ENCODE measurements at regions not wholly inside any gene's neighbourhood (a gene's known extent, or its start where the extent isn't known, plus 50 kb on each side); places are given as distances from the start of the nearest gene placed in this dataset.

GRCh38 chr3:162865466-162865865, 1368.9 kb downstream of the OTOL1 start:
- Histone ChIP-seq H3K27me3 (replicated peaks in 1 of 2; ENCODE audit: control insufficient read depth in 2 of 2, insufficient read depth in 2 of 2, low read length in 1 of 2) (no peaks in the 10 kb centered on the region), H3K9me3 (replicated peaks; ENCODE audit: control insufficient read depth, insufficient read depth, low read length) (no peaks in the 10 kb centered on the region), H3K4me1 (ENCODE audit: control insufficient read depth, insufficient read depth, low read length) (no peaks in the 10 kb centered on the region), H3K79me2 (ENCODE audit: control insufficient read depth, insufficient read depth, low read length) (no peaks in the 10 kb centered on the region), H3K4me2 (ENCODE audit: control insufficient read depth, insufficient read depth) (no peak overlapping the region), H3K9ac (ENCODE audit: control insufficient read depth, insufficient read depth, low read length) (no peak overlapping the region), H3K36me3 (ENCODE audit: control insufficient read depth in 2 of 2, insufficient read depth in 2 of 2, low read length in 1 of 2) (no peaks in the 10 kb centered on the region), H4K20me1 (ENCODE audit: control insufficient read depth, insufficient read depth) (no peaks in the 10 kb centered on the region), H2AFZ (ENCODE audit: control insufficient read depth, low read depth, low read length) (no peak overlapping the region), H3K27ac (ENCODE audit: control insufficient read depth, insufficient read depth) (no peak overlapping the region), H3K4me3 (no peak overlapping the region)
- ChIA-PET POLR2A (no interaction called here), RAD21 (ENCODE audit: unreplicated experiment) (no interaction called here), SMC1A (ENCODE audit: uncharacterized antibody, unreplicated experiment) (no interaction called here), CTCF (no interaction called here)
- ATAC-seq (peak; percentile 69), FAIRE-seq (no peak), DNase-seq (ENCODE audit: low read depth, low spot score) (no peak)
- TF ChIP-seq MYC (IDR thresholded peaks at IDR 0.05; ENCODE audit: insufficient read depth, insufficient read length, insufficient replicate concordance, low read length, severe bottlenecking) (no peak), SREBF2 (IDR thresholded peaks at IDR 0.05; ENCODE audit: low read length) (no peak), SKIL (IDR thresholded peaks at IDR 0.05; ENCODE audit: low read depth, poor library complexity, severe bottlenecking) (no peak), ZNF24 (IDR thresholded peaks at IDR 0.05) (no peak)
- BruUV-seq (replicated peaks), result no TSS peak
- 0% methylated on average over 1 of the region's 1 CpG for WGBS (ENCODE audit: insufficient coverage, insufficient replicate concordance, low lambda C conversion rate, missing lambda C conversion rate)
- in situ Hi-C loops (cut with MboI) (no loop called here), intact Hi-C loops (cut with micrococcal nuclease; ENCODE audit: unreplicated experiment) (no loop called here)

- Histone ChIP-seq H4K20me1 (ENCODE audit: control insufficient read depth, insufficient read depth) (no peaks in the 10 kb centered on the region), H3K4me2 (ENCODE audit: control insufficient read depth, insufficient read depth) (no peak overlapping the region), H3K36me3 (ENCODE audit: control insufficient read depth in 2 of 2, insufficient read depth in 2 of 2, low read length in 1 of 2) (no peaks in the 10 kb centered on the region), H3K79me2 (ENCODE audit: control insufficient read depth, insufficient read depth, low read length) (no peaks in the 10 kb centered on the region), H3K27ac (ENCODE audit: control insufficient read depth, insufficient read depth) (no peak overlapping the region), H3K27me3 (replicated peaks in 1 of 2; ENCODE audit: control insufficient read depth in 2 of 2, insufficient read depth in 2 of 2, low read length in 1 of 2) (no peaks in the 10 kb centered on the region), H3K4me1 (ENCODE audit: control insufficient read depth, insufficient read depth, low read length) (no peaks in the 10 kb centered on the region), H3K9me3 (replicated peaks; ENCODE audit: control insufficient read depth, insufficient read depth, low read length) (no peaks in the 10 kb centered on the region), H3K9ac (ENCODE audit: control insufficient read depth, insufficient read depth, low read length) (no peak overlapping the region), H2AFZ (ENCODE audit: control insufficient read depth, low read depth, low read length) (no peak overlapping the region), H3K4me3 (no peak overlapping the region)
- ChIA-PET POLR2A (no interaction called here), RAD21 (ENCODE audit: unreplicated experiment) (no interaction called here), CTCF (no interaction called here), SMC1A (ENCODE audit: uncharacterized antibody, unreplicated experiment) (no interaction called here)
- FAIRE-seq (no peak), DNase-seq (ENCODE audit: low read depth, low spot score) (no peak), ATAC-seq (no peak)
- no TSS peak for BruUV-seq (replicated peaks)
- intact Hi-C loops (cut with micrococcal nuclease; ENCODE audit: unreplicated experiment), result no loop called here
- in situ Hi-C loops (cut with MboI), result no loop called here
- TF ChIP-seq EP300 (IDR thresholded peaks at IDR 0.05; ENCODE audit: borderline replicate concordance in 1 of 2, control insufficient read depth in 1 of 2, low read depth in 2 of 2, low read length in 2 of 2) (no peak), BACH1 (IDR thresholded peaks at IDR 0.05; ENCODE audit: borderline replicate concordance) (no peak), MYC (IDR thresholded peaks at IDR 0.05; ENCODE audit: insufficient read depth, insufficient read length, insufficient replicate concordance, low read length, severe bottlenecking) (no peak), ASH2L (IDR thresholded peaks at IDR 0.05; ENCODE audit: borderline replicate concordance, low read depth) (no peak), CEBPB (IDR thresholded peaks at IDR 0.05; ENCODE audit: borderline replicate concordance in 1 of 2, low read depth in 2 of 2, low read length in 2 of 2) (no peak), PML (IDR thresholded peaks at IDR 0.05; ENCODE audit: low read length) (no peak)
- 0% methylated on average over 1 of the region's 1 CpG for WGBS (ENCODE audit: insufficient coverage, insufficient replicate concordance, low lambda C conversion rate, missing lambda C conversion rate)
Measured at GRCh38 chr3:162879021-162879562, 1382.5 kb downstream of the OTOL1 start.
